ENCODE measurements at regions not wholly inside any gene's neighbourhood (a gene's known extent, or its start where the extent isn't known, plus 50 kb on each side); places are given as distances from the start of the nearest gene placed in this dataset.

DNA sequence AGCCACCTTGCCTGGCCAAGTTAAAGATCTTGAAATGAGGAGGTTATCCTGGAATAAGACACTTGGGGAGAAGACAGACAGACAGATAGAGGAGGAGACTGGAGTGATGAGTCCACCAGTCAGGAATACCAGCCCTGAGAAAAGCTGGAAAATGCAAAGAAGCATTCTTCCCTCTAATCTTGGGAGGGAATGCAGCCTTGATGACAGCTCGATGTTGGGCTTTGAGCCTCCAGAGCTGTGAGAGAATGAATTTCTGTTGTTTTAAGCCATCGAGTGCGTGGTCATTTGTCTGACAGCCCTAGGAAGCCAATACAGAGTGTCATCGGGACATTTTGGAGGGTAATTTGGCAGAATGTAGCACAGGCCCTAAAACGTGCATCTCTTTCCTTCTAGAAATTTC, 199.1 kb upstream of the IER5L start:
- DNase-seq, result no peak

DNA sequence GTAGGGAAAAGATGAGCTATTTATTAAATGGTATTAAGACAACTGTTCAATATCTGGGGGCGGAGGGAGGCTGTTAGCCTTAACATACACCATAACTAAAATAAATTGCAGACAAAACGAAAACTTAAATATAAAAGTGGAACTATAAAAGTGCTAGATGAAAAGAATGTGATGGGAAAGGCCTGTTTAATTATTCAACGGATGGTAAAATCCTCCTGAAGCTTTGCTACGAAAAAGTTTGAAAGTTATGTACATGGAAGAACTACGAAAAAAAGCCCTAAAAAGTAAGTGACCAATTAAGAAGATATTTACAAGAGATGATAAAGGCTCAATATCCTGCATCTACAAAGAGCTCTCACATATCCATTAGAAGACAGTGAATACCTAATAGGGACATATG, 197.8 kb upstream of the IER5L start:
- DNase-seq, result no peak

DNA sequence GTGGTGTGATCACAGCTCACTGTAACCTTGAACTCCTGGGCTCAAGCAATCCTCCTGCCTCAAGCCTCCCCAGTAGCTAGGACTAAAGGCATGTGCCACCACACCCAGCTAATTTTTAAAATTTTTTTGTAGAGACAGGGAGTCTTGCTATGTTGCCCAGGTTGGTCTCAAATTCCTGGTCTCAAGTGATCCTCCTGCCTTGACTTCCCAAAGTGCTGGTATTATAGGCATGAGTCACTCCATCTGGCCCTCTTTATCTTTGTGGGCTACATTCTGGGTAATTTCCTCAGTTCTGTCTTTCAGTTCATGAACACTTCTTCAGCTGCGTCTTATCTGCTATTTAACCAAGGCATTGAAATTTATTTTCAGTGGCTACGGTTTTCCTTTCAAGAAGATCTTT, 196.6 kb upstream of the IER5L start:
- no peak for DNase-seq

DNA sequence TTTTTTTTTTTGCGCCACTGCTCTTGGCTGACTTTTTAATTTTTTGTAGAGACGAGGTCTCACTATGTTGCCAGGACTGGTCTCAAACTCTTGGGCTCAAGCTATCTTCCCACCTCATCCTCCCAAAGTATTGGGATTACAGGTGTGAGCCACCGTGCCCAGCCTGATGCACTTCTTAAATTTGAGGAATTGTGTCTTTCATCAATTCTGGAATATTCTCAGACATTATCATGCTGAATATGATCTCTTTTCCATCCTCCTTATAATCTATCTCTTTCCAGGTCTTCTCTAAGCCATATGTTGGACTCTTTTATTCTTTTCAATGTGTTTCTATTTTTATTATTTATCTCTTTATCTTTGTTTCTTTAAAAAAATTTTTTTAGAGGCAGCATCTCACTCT, 196.2 kb upstream of the IER5L start:
- no peak for DNase-seq

DNA sequence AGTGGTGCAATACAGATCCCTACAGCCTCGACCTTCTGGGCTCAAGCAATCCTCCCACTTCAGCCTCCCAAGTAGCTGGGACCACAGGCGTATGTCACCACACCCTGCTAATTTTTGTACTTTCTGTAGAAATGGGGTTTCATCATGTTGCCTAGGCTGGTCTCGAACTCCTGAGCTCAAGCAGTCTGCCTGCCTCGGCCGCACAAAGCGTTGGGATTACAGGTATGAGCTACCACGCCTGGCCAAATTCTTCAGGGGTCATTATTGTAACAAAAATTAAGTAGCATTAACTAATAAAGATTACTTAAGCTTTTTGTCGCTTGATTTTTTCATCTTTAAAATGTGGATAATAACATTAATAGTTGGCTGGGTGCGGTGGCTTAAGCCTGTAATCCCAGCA, 195.3 kb upstream of the IER5L start:
- no peak for DNase-seq

DNA sequence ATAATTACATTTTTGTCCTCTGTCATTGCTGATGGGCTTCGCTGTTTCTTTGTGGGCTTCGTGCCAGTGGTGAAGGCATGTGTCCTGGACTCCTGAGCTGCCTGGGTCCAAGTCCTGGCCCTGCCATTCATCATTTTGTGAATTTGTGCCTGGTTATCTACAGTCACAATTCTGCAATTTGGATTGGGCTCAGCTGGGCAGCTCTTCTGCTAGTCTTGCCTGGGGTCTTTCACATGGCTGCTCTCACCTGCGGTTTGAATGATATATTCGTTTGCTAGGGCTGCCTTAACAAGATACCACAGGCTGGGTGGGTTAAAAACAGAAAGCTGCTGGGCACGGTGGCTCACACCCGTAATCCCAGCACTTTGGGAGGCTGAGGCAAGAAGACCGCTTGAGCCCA, 192.7 kb upstream of the IER5L start:
- no peak for DNase-seq

DNA sequence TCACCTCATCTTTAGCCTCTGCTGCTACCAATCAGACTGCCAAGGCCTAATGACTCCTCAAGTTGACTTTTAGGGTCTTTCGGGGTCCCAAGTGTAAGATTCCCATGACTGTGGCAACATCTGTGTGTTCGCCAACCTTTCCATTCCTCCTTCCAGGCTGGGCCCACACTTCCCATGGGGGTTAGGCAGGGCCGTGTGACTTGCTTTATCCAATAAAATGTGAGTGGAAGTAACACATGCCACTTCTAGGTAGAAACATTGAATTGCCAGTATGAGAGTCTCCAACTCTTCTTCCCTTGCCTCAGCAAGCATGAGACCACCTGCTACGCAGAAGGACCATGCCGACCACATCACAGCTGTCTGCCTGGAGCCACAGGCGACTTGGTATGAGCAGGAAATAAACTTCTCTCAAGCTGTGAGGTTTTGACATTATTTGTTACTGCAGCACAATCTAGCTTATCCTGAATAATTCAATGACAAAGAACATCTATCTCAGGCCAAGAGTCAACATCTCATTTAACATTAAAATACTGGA, 190.4 kb upstream of the IER5L start:
- DNase-seq, result no peak

DNA sequence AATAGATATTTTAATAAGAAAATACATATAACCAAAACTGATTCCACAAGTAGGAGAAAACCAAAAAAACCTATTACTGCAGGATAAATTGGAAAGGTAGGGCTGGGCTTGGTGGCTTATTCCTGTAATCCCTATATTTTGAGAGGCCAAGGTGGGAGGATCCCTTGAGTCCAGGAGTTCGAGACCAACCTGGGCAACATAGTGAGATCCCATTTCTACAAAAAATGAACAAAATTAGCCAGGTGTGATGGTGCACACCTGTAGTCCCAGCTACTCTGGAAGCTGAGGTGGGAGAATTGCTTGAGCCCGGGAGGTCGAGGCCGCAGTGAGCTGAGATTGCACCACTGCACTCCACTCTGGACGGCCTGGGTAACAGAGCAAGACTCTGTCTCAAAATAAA, 189.2 kb upstream of the IER5L start:
- no peak for DNase-seq

DNA sequence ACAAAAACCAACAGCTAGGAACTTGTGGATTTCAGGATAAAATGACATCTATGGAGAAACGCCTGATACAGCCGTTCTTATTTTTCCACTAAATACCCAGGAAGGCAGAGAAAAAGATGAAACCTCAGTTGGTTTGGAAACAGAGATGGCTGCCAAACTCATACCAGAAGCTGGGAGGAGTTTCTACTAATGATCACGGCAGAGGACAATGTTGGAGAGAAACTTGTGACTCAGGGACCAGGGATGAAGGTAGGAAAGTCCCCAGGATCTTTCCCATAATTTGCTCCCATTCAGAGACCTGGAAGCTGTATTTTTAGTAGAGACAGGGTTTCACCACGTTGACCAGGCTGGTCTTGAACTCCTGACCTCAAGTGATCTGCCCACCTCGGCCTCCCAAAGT, 187.1 kb upstream of the IER5L start:
- no peak for DNase-seq

DNA sequence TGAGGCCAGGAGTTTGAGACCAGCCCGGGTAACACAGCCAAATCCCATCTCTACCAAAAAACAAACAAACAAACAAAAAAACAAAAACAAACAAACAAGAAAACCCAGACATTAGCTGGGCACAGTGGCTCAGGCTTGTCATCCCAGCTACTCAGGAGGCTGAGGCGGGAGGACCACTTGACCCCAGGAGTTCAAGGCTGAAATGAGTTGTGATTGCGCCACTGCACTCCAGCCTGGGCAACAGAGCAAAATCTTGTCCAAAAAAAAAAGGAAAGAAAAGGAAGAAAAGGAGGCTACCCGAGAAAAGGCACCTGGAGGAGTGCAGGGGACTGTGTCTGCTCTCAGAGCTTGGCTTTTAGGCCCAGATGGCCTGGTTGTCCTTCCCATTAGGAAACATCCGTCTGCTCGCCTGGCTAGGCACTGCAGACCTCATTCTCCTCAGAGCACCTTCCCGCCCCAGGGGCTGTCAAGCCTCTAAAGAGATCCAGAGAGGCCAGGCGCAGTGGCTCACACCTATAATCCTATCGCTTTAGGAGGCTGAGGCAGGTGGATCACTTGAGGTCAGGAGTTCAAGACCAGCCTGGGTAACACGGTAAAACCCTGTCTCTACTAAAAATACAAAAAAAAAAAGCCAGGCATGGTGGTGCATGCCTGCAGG, 185.3 kb upstream of the IER5L start:
- no peak for DNase-seq

DNA sequence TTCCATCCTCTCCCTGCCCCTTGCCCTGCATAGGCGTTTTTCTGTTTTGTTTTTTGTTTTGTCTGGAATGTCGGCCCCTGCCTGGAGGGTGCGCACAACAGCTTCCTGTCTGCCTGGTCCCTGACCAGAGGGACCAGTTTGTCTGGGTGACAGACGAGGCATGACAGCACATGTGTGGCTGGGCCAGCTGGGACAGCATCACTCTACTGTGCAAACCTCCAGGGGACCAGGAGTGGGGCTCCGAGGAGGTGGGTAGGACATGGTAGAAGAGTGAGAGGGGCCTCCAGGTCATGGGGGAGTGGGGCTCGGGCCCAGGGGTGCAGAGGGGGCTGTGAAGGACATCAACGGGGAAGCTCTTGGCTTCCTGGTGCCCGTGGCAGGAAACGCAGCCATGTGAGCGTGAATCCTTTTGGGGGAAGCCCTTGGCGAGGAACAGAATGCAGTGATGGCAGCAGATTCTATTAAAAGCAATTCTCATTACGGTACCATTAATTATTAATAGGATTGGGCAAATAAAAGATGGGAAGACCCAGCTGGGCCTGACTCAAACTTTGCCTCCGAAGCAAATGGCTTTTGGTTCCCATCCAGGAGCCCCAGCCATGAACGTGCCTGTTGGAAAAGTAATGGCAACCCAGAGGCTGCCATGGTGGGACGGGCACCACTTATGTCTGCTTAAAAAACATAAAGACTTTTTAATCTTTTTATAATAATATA, 184.4 kb upstream of the IER5L start:
- DNase-seq, result no peak

DNA sequence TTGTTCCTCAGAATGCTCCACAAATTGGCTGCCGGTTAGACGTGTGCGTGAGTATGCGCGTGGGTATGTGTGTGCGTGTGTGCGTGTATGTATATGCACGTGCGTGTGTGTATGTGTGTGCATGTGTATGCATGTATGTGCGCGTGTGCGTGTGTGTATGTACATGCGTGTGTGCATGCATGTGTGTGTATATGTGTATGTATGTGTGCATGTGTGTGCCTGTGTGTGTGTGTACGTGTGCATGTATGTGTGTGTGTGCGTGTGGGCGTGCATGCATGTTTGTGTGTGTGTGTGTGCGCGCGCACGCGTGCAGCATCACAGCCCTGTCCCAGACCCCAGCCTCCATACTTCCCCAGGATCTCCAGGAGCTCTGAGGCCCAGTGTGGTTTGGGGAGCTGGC, 183.1 kb upstream of the IER5L start:
- DNase-seq, result no peak

DNA sequence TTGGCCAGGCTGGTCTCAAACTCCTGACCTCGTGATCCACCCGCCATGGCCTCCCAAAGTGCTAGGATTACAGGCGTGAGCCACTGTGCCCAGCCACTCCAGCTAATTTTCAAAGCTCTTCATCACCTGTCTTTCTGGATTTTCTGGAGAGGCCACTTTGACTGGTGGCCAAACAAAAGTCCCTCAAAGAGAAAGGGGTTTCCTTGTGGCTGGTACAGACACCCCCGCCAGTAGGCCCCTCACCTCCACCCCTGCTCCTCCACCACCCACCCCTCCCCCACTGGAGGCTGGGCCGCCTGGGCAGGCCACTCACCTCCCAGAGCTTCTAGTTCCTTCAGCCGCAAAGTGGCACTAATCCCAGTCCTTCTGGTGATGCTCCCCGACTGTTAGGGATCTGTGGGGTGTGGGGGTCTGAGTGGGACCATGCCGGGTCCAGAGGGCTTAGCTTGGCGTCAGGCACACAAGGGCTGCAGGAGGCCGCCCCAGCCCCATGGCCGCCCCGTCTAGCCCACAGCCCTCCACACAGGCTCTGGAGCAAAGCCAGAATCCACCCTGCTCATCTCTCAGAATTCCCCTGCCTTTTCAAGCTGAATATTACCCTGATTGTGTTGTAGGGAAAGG, 182.0 kb upstream of the IER5L start:
- no peak for DNase-seq

DNA sequence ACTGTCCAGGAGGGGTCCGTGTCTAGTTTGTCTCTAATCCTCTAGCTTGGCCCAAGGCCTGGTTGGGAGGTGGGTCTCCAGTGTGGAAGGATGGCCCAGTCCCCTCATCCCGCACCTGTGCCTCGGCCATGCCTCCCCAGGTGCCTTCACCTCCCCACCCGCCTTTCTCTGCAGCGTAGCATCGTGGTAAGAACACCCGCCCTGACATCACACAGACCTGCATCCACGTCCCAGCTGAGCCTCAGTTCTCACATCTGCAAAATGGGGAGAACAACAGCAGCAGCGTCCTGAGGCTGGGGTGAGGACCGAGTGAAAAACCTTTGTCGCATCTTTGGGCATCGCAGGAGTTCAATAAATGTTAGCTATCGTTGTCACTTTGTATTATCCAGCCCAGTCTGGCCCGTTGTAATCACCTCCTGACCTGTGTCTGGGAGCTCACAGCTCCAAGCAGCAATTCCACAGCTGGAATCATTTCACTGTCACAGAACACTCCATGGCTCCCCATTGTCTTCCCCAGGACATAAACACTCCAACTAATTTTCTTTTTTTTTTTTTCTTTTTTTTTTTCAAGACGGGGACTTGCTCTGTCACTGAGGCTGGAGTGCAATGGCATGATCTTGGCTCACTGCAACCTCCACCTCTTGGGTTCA, 181.2 kb upstream of the IER5L start:
- DNase-seq, result no peak

DNA sequence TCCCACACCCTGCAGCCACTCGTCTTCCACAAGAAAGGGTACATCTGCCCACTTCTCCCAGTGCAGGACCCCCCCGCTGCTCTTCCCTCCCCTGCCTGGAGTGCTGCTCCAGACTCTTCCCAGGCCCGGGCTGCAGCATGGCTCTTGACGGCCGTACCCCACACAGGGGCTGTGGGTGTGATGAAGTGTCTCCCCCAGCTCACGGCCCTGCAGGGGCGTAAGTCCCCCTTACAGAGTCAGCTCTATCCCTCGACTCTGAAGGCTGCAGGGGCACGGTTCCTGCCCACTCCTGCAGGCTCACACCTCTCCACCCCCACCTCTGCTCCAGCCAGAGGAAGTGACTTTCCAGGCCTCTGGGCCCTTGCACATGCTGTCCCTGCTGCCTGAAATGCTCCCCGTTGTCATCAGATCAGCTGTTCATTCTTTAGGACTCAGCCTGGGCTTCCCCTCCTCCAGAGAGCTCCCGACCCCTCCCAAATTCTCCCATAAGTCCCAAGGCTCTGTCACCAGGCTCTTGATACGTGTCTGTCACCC, 180.6 kb upstream of the IER5L start:
- DNase-seq, result no peak

DNA sequence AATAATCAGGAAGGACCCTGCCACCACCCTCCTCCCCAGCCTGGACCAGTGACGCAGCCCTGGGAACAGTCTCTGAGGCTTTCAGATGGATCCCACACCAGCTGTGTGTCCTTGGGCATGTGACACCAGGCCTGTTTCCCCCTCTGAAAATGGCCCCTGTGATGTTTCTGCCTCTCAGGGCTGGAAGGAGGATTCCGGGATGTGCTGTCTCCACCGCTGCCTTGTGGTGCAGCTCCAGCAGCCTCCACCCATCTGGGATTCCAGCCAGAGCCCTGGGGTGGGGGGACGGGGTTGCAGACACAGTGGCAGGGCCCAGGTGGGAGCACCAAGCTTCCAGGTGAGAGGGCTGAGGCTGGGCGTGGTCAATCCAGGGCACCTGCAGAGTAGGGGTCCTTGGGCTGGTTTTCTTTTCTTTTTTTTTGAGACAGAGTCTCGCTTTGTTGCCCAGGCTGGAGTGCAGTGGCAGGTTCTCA, 179.7 kb upstream of the IER5L start:
- DNase-seq, result no peak

DNA sequence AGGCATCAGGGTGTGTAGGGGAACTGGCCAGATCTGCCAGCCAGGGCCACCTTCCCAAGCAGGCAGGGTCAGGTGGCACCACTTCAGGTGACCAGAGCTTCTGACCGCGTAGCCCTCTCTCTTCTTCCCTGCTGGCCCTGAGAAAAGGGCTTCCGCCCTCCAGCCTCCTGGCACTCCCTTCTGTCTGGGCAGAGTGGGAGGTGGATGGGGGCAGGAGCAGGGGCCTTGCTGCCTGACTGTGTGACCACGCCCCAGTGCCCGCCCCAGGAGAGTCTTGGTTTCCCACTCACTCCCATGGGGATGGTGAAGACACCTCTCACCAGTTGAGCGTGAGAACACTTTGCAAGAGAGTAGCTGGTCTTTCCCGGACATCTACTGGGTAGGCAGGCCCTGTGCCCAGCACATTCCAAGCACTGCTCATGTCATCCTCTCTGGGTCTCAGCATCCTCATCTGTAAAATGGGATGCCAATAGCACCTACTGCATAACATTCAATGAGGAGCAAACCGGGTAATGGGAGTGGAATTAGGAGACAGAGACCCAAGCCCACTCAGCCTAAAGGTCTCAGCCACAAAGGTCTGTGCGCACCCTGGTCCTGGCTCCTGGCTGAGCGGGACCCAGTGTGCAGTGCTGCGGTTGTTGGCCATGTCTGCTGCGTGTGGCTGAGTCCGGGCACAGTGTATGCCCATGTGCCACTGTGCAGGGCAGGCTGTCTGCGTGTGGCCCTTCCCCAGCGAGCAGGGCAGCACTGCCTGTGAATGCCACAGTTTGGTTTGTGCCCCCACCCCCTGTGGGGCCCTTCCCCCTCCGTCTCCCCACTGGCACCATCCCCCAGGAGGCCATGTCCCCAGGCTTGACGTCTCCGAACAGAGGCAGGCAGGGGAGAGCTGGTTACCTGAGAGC, 179.1 kb upstream of the IER5L start:
- DNase-seq, result no peak

DNA sequence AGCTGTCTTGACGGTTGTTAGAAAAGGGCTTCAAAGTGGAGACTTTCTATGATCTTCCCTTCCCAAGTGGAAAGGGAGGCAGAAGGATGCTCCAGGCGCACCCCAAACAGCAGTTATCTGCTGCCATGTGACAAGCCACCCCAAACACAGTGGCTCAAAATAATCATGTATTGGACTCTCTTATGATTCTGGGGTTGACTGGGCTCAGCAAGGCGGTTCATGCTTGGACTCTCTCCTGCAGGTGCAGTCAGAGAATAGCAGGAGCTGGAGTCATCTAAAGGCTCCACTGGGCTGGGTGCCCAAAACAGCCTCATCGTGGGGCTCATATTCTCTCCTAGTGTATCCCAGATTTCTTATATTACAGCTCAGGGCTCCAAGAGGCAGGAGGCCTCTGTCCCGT, 177.6 kb upstream of the IER5L start:
- DNase-seq, result no peak

DNA sequence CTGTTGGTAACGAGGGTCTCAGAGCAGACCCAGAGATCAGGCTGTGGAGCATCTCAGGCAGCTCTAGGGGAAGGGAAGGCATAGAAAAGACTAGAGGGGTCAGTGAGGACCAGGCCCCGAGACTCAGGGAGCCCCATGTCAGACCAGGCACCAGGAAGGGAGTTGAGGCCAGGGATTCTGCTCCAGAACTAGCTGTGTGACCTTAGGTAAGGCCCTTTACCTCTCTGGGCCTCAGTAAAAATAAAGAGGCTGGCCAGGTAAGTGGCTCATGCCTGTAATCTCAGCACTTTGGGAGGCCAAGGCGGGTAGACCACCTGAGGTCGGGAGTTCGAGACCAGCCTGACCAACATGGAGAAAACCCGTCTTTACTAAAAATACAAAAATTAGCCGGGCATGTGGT, 176.4 kb upstream of the IER5L start:
- no peak for DNase-seq

DNA sequence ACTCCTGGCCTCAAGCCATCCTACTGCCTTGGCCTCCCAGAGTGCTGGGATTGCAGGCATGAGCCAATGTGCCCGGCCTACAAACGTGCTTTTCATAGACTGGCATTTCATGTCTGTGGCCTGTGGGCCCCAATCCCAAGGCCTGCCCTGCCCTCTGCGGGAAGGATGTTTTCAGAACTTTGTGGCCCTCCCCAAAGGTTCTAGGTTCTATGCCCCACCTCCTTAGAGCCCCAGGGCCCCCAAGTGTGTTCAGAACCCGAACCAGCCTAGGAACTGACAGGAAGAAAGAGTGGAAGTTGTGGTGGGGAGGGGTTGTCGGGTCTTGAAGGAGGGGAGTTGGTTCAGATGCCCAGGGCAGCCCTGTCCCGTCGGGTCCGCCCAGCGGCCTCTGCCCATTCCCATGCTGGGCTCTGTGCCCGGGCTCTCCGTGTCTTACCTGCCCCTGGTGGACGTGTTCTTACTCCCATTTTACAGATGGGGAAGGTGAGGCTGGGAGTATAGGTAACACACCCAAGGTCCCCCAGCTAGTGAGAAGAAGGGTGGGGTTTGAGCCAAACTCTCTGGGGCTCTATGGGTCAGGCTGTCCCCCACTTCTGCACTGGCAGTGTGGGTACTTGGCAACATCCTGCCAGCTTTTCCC, 175.8 kb upstream of the IER5L start:
- DNase-seq, result no peak

DNA sequence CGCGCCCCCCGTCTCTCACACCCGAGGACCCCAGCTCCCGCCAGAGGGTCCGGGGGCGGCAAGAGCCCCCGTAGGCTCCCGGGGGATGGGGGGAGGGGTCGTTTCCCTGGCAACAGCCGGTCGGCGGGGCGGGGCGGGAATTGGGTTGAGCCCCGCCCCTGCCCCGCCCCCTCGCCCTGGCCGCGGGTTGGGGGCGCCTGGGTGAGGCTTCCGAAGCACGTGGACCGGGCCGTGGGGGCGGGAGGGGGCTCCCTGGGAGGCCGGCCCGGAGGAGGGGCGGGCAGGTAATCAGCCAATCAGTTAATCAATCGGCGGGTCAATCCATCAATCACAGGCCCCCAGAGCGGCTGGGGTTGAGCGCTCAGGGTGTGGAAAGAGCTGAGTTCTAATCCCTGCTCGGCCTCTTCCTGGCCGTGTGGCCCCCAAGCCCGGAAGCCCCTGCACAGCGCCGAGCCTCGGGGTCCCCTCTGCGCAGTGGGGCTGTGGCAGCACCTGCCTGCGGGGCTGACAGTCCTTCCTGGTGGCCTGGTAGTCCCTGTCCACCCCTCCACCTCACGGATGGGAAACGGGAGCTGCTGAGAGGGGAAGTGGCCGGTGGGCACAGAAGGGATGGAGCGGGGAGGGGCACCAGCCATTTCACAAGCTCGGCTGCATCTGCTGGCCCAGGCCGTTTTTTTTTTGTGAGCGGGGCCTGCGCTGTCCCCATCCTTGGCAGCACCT, 174.2 kb upstream of the IER5L start:
- DNase-seq, result no peak

All from activated CD4-positive, alpha-beta T cell treated with anti-CD3 and anti-CD28 coated beads, Interleukin-2, Interleukin-6, amounts not matched to agents 100 ng/mL and 50 ng/mL, durations not matched to agents 16 hours and 8 hours (primary cell).